GM12874 (cell line): ENCODE measurements at regions not wholly inside any gene's neighbourhood (a gene's known extent, or its start where the extent isn't known, plus 50 kb on each side); places are given as distances from the start of the nearest gene placed in this dataset.

Source experiments
- TF ChIP-seq, protein P1 (sequence below): IDR thresholded peaks from 2 replicates; pipeline ENCODE4 v1.5.1; 2011; ENCODE audit warnings: low read depth, mild to moderate bottlenecking, control low read depth, low read length, moderate library complexity; ENCODE audit not compliant: insufficient read depth

DNA sequence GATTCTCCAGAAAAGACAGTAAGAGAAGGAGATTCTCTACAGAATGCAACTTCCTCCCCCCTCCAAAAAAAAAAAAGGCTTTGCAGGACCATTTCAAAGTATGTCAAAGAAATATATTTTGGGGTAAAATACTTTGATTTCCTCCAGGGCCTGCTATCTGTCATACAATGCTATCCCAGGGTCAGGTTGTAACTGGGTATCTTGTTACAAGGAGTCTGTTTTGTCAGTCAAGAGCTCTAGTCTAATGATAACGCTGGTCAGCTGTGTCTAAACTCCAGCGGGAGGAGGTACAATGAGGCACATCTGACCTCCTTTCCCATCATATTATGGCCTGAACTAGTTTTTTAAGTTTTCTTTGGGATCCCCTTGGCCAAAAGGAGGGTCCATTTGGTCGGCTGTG is 408.4 kb upstream of the CDH5 start:
- TF ChIP-seq, protein P1, sequence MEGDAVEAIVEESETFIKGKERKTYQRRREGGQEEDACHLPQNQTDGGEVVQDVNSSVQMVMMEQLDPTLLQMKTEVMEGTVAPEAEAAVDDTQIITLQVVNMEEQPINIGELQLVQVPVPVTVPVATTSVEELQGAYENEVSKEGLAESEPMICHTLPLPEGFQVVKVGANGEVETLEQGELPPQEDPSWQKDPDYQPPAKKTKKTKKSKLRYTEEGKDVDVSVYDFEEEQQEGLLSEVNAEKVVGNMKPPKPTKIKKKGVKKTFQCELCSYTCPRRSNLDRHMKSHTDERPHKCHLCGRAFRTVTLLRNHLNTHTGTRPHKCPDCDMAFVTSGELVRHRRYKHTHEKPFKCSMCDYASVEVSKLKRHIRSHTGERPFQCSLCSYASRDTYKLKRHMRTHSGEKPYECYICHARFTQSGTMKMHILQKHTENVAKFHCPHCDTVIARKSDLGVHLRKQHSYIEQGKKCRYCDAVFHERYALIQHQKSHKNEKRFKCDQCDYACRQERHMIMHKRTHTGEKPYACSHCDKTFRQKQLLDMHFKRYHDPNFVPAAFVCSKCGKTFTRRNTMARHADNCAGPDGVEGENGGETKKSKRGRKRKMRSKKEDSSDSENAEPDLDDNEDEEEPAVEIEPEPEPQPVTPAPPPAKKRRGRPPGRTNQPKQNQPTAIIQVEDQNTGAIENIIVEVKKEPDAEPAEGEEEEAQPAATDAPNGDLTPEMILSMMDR = no peak

DNA sequence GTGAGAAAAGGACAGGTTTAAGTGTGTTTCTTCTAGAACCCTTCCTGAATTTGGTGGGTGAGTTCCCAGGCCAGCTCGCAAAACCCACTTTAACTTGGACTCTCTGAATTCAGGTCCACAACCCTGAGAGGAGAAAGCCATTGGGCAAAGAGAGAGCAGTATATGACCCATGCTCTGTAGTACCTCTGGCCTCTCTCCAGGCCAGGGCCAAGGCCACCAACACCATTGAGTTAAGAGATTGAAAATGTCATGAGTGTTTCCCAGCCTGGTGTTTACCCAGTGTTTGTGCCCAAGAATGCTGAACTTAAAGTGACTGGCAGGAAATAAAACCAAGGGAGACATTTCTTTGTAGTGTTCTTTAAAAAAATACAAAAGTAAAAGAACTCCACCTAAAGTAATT is 410.4 kb upstream of the CDH5 start:
- TF ChIP-seq, protein P1 = no peak

DNA sequence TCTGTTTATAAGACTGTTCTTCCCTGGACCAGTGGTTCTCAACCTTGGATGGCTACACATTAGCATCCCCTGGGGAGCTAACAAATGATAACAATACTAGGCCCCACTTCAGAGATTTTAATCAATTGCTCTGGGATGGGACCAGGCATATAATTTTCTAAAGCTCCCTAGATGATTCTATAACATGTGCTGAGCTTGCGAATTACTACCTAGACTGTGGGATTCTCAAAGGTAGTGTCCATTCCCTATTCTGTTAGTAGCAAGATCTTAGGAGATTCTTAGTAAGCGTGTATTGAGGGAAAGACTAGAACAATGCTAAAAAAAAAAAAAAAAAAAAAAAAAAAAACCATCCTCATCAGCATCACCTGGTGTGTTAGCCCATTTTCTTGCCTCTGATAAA is 412.0 kb upstream of the CDH5 start:
- TF ChIP-seq, protein P1 = no peak

DNA sequence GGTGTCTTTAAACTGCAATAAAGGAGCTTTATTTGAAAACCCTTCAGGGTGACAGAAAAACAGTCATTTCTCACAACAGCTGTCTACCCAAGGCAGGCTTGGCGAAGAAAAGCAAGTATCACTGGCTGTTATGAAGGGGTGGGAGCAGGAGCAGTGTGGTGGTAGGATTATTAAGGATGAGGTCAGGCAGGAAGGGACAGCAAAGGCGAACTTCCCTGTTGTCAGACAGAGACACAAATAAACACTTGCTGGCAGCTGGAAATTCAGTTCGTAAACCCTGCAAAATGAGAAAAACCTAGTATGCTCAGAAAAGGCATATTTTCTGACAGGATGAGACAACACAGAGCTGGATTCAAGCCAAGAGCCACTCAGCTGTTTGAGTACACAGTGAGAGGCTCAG is 416.3 kb upstream of the CDH5 start:
- TF ChIP-seq, protein P1 = no peak

DNA sequence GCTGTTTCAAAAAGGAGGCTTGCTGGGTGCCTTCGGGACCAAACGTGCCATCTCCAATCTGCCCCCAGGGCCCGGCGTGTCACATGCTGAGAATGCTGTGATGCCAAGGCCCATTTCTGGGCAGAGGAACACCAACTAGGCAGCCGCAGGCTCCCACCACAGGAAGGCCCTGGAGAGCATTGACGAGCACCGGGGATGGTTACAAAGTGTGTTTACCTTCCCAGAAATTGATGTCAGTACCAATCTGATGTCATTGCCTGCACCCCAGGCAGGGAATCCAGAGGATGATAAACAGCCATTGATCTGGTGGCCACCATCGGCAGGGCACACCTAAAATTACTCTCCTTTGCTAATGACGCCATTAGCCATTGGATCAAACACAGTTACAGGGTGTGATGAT is 418.1 kb upstream of the CDH5 start:
- TF ChIP-seq, protein P1 = no peak

DNA sequence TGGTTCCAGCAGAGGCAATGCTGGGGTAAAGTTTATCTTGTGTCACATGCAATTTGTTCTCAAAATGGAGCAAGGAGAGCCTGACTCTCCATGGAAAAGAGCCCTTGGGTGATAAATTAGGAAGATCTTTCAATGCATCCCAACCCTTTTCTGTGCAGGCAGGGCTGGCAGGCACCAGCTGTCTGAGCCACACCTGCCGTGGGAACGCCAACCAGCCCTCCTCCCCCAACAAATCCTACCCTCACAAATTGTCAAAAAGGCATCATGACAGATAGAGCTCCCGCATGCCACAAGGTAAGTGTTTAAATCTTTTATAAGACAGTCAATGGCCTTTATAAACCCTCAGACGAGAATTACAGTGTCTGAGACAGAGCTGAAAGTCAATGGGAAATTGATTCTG is 418.5 kb upstream of the CDH5 start:
- TF ChIP-seq, protein P1 = no peak

DNA sequence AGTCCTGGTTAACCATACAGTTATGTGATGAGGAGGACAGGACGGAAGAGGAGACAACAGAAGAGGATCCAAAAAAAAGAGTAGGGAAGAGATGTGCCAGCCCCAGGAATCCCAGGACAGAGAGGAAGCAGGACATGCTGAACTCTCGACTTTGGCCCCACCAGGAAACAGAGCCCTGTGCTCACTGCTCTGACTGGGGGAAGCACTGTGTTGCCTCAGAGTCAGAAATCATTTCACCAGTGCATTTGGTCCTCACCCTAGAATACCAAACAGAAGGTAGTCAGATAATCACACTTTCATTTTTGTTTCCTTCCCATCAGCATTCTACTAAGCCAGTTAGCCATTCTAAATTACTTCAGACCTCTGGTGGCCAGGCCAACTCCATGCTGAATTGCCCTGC is 421.0 kb upstream of the CDH5 start:
- TF ChIP-seq, protein P1 = no peak

DNA sequence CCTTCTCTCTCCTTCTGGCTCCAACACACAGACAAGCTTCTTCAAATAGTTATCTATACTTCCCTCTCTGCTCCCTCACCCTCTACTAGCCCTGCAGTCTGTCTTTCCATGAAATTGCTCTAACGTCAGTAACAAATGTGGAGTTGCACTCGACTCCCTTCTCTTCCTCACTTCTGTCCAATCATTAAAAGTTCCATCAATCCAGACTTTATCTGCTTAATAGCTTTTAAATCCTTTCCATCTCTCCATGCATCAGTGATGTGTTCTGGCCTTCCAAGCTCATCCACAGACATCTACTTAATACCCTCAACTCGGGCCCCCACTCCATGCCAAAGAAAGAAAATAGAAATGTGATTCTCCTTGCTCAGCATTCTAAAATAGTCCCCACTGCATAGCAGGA is 422.1 kb upstream of the CDH5 start:
- TF ChIP-seq, protein P1 = no peak
